Kidney tubule cell (primary cell): ENCODE measurements at regions not wholly inside any gene's neighbourhood (a gene's known extent, or its start where the extent isn't known, plus 50 kb on each side); places are given as distances from the start of the nearest gene placed in this dataset.
"Not testable (repeated sequence)": the region's sequence is repeated elsewhere in the genome, so short reads cannot be mapped to it uniquely, and the experiment has no call there.

Source experiments
- DNase-seq: peaks from one replicate; pipeline ENCODE4 v3.0.0-alpha.2; 2018; ENCODE audit warnings: low spot score

GRCh38 chr3:36077320-36077719 lies 303.0 kb upstream of the STAC start:
- DNase-seq: no peak

GRCh38 chr3:36082958-36083357 lies 297.3 kb upstream of the STAC start:
- not testable (repeated sequence) for DNase-seq

- no peak for DNase-seq
These were observed 285.1 kb upstream of the STAC start for GRCh38 chr3:36095238-36095637.

- no peak for DNase-seq
These were observed 283.1 kb upstream of the STAC start for GRCh38 chr3:36097209-36097608.

GRCh38 chr3:36114353-36114752 lies 266.0 kb upstream of the STAC start:
- no peak for DNase-seq

GRCh38 chr3:36124118-36124796 lies 256.0 kb upstream of the STAC start:
- DNase-seq: peak; percentile 83

- DNase-seq: no peak
These were observed 248.1 kb upstream of the STAC start for GRCh38 chr3:36132214-36132613.

GRCh38 chr3:36135863-36136262 lies 244.4 kb upstream of the STAC start:
- DNase-seq: peak; percentile 55

- DNase-seq: no peak
These were observed 237.6 kb upstream of the STAC start for GRCh38 chr3:36142746-36143145.

- DNase-seq: no peak
These were observed 233.9 kb upstream of the STAC start for GRCh38 chr3:36146404-36146803.

GRCh38 chr3:36147934-36148558 lies 232.3 kb upstream of the STAC start:
- no peak for DNase-seq

GRCh38 chr3:36149447-36149865 lies 230.8 kb upstream of the STAC start:
- peak; percentile 77 for DNase-seq

- DNase-seq: no peak
These were observed 224.8 kb upstream of the STAC start for GRCh38 chr3:36155515-36155914.

- DNase-seq: peak; percentile 19
These were observed 215.9 kb upstream of the STAC start for GRCh38 chr3:36164400-36164799.

GRCh38 chr3:36165509-36166290 lies 214.6 kb upstream of the STAC start:
- no peak for DNase-seq

GRCh38 chr3:36166477-36166876 lies 213.8 kb upstream of the STAC start:
- DNase-seq: peak; percentile 94

GRCh38 chr3:36172699-36173098 lies 207.6 kb upstream of the STAC start:
- no peak for DNase-seq

- DNase-seq: no peak
These were observed 205.0 kb upstream of the STAC start for GRCh38 chr3:36175113-36175812.

- DNase-seq: no peak
These were observed 204.3 kb upstream of the STAC start for GRCh38 chr3:36175916-36176461.

GRCh38 chr3:36178018-36178417 lies 202.3 kb upstream of the STAC start:
- DNase-seq: no peak

GRCh38 chr3:36182024-36182423 lies 198.3 kb upstream of the STAC start:
- no peak for DNase-seq

GRCh38 chr3:36187197-36187596 lies 193.1 kb upstream of the STAC start:
- DNase-seq: not testable (repeated sequence)
